ENCODE measurements at regions not wholly inside any gene's neighbourhood (a gene's known extent, or its start where the extent isn't known, plus 50 kb on each side); places are given as distances from the start of the nearest gene placed in this dataset.

DNA sequence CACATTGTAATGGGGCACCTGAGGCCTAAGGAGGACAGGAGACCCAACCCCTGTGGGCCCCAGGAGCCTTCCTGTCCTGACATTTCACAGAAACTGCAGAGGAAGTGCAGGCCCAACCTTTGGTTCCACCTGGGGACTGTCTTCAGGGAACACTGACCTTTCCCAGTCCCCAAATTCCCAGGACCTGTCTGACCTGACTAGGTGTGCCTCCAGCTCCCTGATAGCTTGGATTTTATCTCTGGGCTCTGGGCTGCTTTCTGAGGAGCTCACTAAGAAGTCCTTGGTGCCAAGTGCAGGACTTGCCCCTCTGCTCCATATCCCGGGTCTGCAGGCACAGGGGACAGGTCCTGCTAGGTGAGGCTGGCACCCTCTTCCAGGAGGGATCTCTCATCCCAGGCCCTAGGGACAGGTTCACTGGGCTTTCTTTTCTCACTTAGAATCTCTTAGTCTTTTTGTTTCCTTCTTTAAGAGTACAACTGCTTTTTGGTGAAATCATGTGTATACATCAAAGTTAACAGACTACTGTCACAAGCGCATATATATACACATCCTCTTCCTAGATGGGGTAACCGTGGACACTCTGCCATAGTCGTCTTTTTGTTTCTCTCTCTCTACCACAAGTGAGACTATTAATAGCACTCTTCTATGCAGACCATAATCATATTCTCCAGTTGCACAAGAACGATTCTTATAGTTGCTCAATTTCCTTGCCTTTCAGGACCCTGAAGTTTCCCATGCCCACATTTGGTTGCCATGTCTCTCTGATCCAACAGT lies 72.0 kb upstream of the IGLL5 start:
- TF ChIP-seq POLR2A (IDR thresholded peaks at IDR 0.05; ENCODE audit: low read depth, low read length), result no peak
- no peak for TF ChIP-seq POLR2AphosphoS5 (IDR thresholded peaks at IDR 0.05; ENCODE audit: low read depth, low read length)

Measured in GM12892 (cell line).